ENCODE measurements at regions not wholly inside any gene's neighbourhood (a gene's known extent, or its start where the extent isn't known, plus 50 kb on each side); places are given as distances from the start of the nearest gene placed in this dataset.

DNA sequence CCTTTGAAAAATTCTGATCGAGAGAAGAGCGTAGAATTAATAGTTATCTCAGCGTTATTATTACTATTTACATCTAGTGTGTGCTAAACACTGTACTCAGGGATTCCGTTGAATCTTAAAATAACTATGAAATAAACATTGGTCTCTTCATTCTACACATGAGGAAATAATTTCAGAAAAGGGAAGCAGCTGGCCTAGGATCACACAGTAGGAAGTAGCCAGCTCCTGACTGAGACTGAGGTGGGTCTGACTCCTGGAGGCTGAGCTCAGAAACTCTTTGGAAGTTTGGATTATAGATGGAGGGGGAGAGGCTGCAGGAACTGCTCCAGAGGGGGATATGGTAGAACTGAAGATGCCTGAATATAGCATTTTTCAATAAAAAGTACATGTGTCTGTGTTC lies 183.9 kb upstream of the WDR11 start:
- ChIA-PET POLR2A (no interaction called here), CTCF (interaction anchor here (0.6 to 1.4 kb wide), 3 partner anchors 20 to 32 kb away, joined by 3 to 7 read pairs (median 3); no protein-coding TSS in a partner anchor)
- TF ChIP-seq CREB1 (CRISPR knock-in tag; IDR thresholded peaks at IDR 0.05) = no peak
- no peak for TF ChIP-seq SMAD3 (CRISPR knock-in tag; IDR thresholded peaks at IDR 0.05; ENCODE audit: borderline replicate concordance)
- no peak for TF ChIP-seq JAZF1 (CRISPR knock-in tag; IDR thresholded peaks at IDR 0.05)
- no peak for TF ChIP-seq ZNF416 (CRISPR knock-in tag; IDR thresholded peaks at IDR 0.05)
- TF ChIP-seq SP1 (CRISPR knock-in tag; conservative IDR thresholded peaks at IDR 0.05) = no peak
- no peak for TF ChIP-seq GRHL2 (CRISPR knock-in tag; IDR thresholded peaks at IDR 0.05; ENCODE audit: insufficient replicate concordance, severe bottlenecking)
- TF ChIP-seq ZNF317 (CRISPR knock-in tag; IDR thresholded peaks at IDR 0.05; ENCODE audit: borderline replicate concordance, low read depth) = no peak
- no peak for TF ChIP-seq CBFB (CRISPR knock-in tag; IDR thresholded peaks at IDR 0.05; ENCODE audit: low read depth)
- no peak for TF ChIP-seq NR2C2 (CRISPR knock-in tag; IDR thresholded peaks at IDR 0.05)
- Mint-ChIP-seq H3K36me3 (no peaks in the 10 kb centered on the region), H3K4me1 (peaks cover 11% of the 10 kb centered on the region), H3K9me3 (peaks cover 4% of the 10 kb centered on the region), H3K27me3 (ENCODE audit: low read depth) (no peaks in the 10 kb centered on the region), H3K27ac (no peak overlapping the region), H3K4me3 (no peak overlapping the region)
- no peak for DNase-seq (ENCODE audit: low spot score)
- peak; percentile 28; the same call in 1 of the 2 replicates for ATAC-seq

DNA sequence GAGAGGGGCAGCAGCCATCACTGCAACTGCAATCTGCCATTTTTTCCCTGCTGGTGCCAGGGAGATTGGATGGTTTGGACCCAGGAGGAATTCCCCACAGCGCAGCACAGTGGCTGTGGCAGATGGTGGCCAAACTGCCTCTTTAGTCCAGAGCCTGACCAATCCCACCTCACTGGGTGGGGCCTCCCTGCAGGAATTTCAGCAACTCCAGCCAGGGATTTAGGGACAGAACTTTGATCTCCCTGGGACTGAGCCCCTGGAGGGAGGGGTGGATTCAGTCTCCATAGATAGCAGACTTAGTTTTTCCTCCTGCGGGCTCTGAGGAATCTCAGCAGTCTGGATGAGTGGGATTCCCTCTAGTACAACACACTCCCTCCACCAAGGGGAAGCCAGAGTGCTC lies 179.7 kb upstream of the WDR11 start:
- H3K9me3 Mint-ChIP-seq = peaks cover 33% of the 10 kb centered on the region

More for the DNA sequence above, 179.7 kb upstream of the WDR11 start:
- peaks cover 11% of the 10 kb centered on the region for H3K4me1 Mint-ChIP-seq
- no peak for DNase-seq (ENCODE audit: low spot score)
- ATAC-seq = no peak
- POLR2A ChIA-PET = no interaction called here
- H3K4me3 Mint-ChIP-seq = no peak overlapping the region
- TF ChIP-seq SMAD3 (CRISPR knock-in tag; IDR thresholded peaks at IDR 0.05; ENCODE audit: borderline replicate concordance) = no peak
- TF ChIP-seq, protein P1, sequence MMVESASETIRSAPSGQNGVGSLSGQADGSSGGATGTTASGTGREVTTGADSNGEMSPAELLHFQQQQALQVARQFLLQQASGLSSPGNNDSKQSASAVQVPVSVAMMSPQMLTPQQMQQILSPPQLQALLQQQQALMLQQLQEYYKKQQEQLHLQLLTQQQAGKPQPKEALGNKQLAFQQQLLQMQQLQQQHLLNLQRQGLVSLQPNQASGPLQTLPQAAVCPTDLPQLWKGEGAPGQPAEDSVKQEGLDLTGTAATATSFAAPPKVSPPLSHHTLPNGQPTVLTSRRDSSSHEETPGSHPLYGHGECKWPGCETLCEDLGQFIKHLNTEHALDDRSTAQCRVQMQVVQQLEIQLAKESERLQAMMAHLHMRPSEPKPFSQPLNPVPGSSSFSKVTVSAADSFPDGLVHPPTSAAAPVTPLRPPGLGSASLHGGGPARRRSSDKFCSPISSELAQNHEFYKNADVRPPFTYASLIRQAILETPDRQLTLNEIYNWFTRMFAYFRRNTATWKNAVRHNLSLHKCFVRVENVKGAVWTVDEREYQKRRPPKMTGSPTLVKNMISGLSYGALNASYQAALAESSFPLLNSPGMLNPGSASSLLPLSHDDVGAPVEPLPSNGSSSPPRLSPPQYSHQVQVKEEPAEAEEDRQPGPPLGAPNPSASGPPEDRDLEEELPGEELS (CRISPR knock-in tag; IDR thresholded peaks at IDR 0.05) = no peak
- TF ChIP-seq, protein P2, sequence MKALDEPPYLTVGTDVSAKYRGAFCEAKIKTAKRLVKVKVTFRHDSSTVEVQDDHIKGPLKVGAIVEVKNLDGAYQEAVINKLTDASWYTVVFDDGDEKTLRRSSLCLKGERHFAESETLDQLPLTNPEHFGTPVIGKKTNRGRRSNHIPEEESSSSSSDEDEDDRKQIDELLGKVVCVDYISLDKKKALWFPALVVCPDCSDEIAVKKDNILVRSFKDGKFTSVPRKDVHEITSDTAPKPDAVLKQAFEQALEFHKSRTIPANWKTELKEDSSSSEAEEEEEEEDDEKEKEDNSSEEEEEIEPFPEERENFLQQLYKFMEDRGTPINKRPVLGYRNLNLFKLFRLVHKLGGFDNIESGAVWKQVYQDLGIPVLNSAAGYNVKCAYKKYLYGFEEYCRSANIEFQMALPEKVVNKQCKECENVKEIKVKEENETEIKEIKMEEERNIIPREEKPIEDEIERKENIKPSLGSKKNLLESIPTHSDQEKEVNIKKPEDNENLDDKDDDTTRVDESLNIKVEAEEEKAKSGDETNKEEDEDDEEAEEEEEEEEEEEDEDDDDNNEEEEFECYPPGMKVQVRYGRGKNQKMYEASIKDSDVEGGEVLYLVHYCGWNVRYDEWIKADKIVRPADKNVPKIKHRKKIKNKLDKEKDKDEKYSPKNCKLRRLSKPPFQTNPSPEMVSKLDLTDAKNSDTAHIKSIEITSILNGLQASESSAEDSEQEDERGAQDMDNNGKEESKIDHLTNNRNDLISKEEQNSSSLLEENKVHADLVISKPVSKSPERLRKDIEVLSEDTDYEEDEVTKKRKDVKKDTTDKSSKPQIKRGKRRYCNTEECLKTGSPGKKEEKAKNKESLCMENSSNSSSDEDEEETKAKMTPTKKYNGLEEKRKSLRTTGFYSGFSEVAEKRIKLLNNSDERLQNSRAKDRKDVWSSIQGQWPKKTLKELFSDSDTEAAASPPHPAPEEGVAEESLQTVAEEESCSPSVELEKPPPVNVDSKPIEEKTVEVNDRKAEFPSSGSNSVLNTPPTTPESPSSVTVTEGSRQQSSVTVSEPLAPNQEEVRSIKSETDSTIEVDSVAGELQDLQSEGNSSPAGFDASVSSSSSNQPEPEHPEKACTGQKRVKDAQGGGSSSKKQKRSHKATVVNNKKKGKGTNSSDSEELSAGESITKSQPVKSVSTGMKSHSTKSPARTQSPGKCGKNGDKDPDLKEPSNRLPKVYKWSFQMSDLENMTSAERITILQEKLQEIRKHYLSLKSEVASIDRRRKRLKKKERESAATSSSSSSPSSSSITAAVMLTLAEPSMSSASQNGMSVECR (CRISPR knock-in tag; IDR thresholded peaks at IDR 0.05; ENCODE audit: borderline replicate concordance) = no peak
- no peak for TF ChIP-seq FOXP1 (CRISPR knock-in tag; IDR thresholded peaks at IDR 0.05; ENCODE audit: borderline replicate concordance)
- no peak for TF ChIP-seq ZNF219 (CRISPR knock-in tag; IDR thresholded peaks at IDR 0.05; ENCODE audit: borderline replicate concordance)
- TF ChIP-seq EMX1 (CRISPR knock-in tag; IDR thresholded peaks at IDR 0.05) = no peak
- no peak for TF ChIP-seq RELA (CRISPR knock-in tag; IDR thresholded peaks at IDR 0.05; ENCODE audit: borderline replicate concordance)
- no peak for TF ChIP-seq ZNF138 (CRISPR knock-in tag; conservative IDR thresholded peaks at IDR 0.05)
- TF ChIP-seq SP1 (CRISPR knock-in tag; conservative IDR thresholded peaks at IDR 0.05) = no peak
- TF ChIP-seq, protein P3, sequence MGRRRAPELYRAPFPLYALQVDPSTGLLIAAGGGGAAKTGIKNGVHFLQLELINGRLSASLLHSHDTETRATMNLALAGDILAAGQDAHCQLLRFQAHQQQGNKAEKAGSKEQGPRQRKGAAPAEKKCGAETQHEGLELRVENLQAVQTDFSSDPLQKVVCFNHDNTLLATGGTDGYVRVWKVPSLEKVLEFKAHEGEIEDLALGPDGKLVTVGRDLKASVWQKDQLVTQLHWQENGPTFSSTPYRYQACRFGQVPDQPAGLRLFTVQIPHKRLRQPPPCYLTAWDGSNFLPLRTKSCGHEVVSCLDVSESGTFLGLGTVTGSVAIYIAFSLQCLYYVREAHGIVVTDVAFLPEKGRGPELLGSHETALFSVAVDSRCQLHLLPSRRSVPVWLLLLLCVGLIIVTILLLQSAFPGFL (CRISPR knock-in tag; IDR thresholded peaks at IDR 0.05; ENCODE audit: borderline replicate concordance) = no peak
- TF ChIP-seq FOXJ3 (CRISPR knock-in tag; IDR thresholded peaks at IDR 0.05; ENCODE audit: borderline replicate concordance) = no peak
- no peak overlapping the region for H3K27ac Mint-ChIP-seq
- H3K36me3 Mint-ChIP-seq = peaks cover 10% of the 10 kb centered on the region; the same call in 1 of the 2 replicates
- no peaks in the 10 kb centered on the region for H3K27me3 Mint-ChIP-seq (ENCODE audit: low read depth)
- CTCF ChIA-PET = no interaction called here
